GM21526 (cell line): ENCODE measurements at regions not wholly inside any gene's neighbourhood (a gene's known extent, or its start where the extent isn't known, plus 50 kb on each side); places are given as distances from the start of the nearest gene placed in this dataset.

Source experiments
- ATAC-seq: cut with Tn5 transposase; IDR thresholded peaks from one replicate; pipeline ENCODE4 v1.9.1; 2021; ENCODE audit warnings: moderate library complexity; ENCODE audit not compliant: unreplicated experiment, low FRiP score

GRCh38 chr3:104628185-104628789, 738.4 kb upstream of the ALCAM start:
- no peak for ATAC-seq

GRCh38 chr3:104629038-104629437, 737.7 kb upstream of the ALCAM start:
- ATAC-seq, result no peak

- ATAC-seq, result no peak
These were observed 735.5 kb upstream of the ALCAM start for GRCh38 chr3:104631254-104631653.

GRCh38 chr3:104632521-104632920, 734.2 kb upstream of the ALCAM start:
- ATAC-seq, result no peak

GRCh38 chr3:104632947-104633346, 733.8 kb upstream of the ALCAM start:
- ATAC-seq, result no peak

GRCh38 chr3:104635872-104636580, 730.7 kb upstream of the ALCAM start:
- no peak for ATAC-seq

GRCh38 chr3:104642827-104643226, 723.9 kb upstream of the ALCAM start:
- no peak for ATAC-seq

GRCh38 chr3:104646196-104646595, 720.5 kb upstream of the ALCAM start:
- ATAC-seq, result no peak

- no peak for ATAC-seq
These were observed 717.9 kb upstream of the ALCAM start for GRCh38 chr3:104648823-104649222.

- ATAC-seq, result no peak
These were observed 697.6 kb upstream of the ALCAM start for GRCh38 chr3:104669083-104669482.

GRCh38 chr3:104672331-104672730, 694.4 kb upstream of the ALCAM start:
- no peak for ATAC-seq

- no peak for ATAC-seq
These were observed 692.7 kb upstream of the ALCAM start for GRCh38 chr3:104673981-104674380.

- ATAC-seq, result no peak
These were observed 690.5 kb upstream of the ALCAM start for GRCh38 chr3:104676241-104676640.

- ATAC-seq, result no peak
These were observed 688.8 kb upstream of the ALCAM start for GRCh38 chr3:104677932-104678331.

- no peak for ATAC-seq
These were observed 681.2 kb upstream of the ALCAM start for GRCh38 chr3:104685492-104685891.

GRCh38 chr3:104687362-104687761, 679.3 kb upstream of the ALCAM start:
- no peak for ATAC-seq

GRCh38 chr3:104696470-104696869, 670.2 kb upstream of the ALCAM start:
- ATAC-seq, result no peak

- ATAC-seq, result no peak
These were observed 655.3 kb upstream of the ALCAM start for GRCh38 chr3:104711406-104711805.

- no peak for ATAC-seq
These were observed 650.7 kb upstream of the ALCAM start for GRCh38 chr3:104715972-104716371.

- ATAC-seq, result no peak
These were observed 648.9 kb upstream of the ALCAM start for GRCh38 chr3:104717828-104718196.

- ATAC-seq, result no peak
These were observed 643.7 kb upstream of the ALCAM start for GRCh38 chr3:104723000-104723399.

GRCh38 chr3:104731074-104731473, 635.6 kb upstream of the ALCAM start:
- no peak for ATAC-seq
